Activated CD8-positive, alpha-beta memory T cell treated with anti-CD3 and anti-CD28 coated beads, Interleukin-2, amount 50 U/mL, for 48 hours (primary cell): ENCODE measurements at regions not wholly inside any gene's neighbourhood (a gene's known extent, or its start where the extent isn't known, plus 50 kb on each side); places are given as distances from the start of the nearest gene placed in this dataset.

Source experiments
- DNase-seq: peaks from one replicate; pipeline ENCODE4 v3.0.0-alpha.2; 2020

GRCh38 chr6:744666-745353, 51.9 kb upstream of the EXOC2 start:
- no peak for DNase-seq

- no peak for DNase-seq
These were observed 50.6 kb upstream of the EXOC2 start for GRCh38 chr6:743320-744096.
